Heart left ventricle (tissue), 16 donors: ENCODE measurements at regions not wholly inside any gene's neighbourhood (a gene's known extent, or its start where the extent isn't known, plus 50 kb on each side); places are given as distances from the start of the nearest gene placed in this dataset.

Source experiments
- ATAC-seq, 4 donors: fragments of 200-7000 bp; cut with Tn5 transposase; one replicate each; pipeline ENCODE4 v1.9.1; 2020 to 2022; ENCODE audit warnings: moderate library complexity in 4 of 4, mild to moderate bottlenecking in 3 of 4, moderate number of reproducible peaks in 1 of 4
- DNase-seq, 5 donors: peaks; one replicate each; pipeline ENCODE4 v3.0.0-alpha.2; 2020
- H3K27ac ChIP-seq, 12 donors: fragments of 200-600 bp; sonication (generic) in 4 of 12; one replicate each; pipeline versions ENCODE4 v1.5.0 to v1.8.0; 2016 to 2022; ENCODE audit warnings: mild to moderate bottlenecking in 2 of 12
- H3K27me3 ChIP-seq, 9 donors: fragments of 200-600 bp; sonication (generic) in 2 of 9; one replicate each; pipeline versions ENCODE4 v1.5.1 to v1.8.0; 2016 to 2022; ENCODE audit warnings: mild to moderate bottlenecking in 3 of 9
- H3K36me3 ChIP-seq, 9 donors: fragments of 200-600 bp; sonication (generic) in 2 of 9; one replicate each; pipeline versions ENCODE4 v1.5.0 to v1.8.0; 2018 to 2022; ENCODE audit warnings: mild to moderate bottlenecking in 2 of 9
- H3K4me1 ChIP-seq, 12 donors: fragments of 200-600 bp; sonication (generic) in 4 of 12; one replicate each; pipeline versions ENCODE4 v1.5.0 to v1.8.0; 2016 to 2022; ENCODE audit warnings: mild to moderate bottlenecking in 3 of 12
- H3K4me3 ChIP-seq, 12 donors: fragments of 200-600 bp; sonication (generic) in 4 of 12; one replicate each; pipeline versions ENCODE4 v1.5.0 to v1.8.0; 2017 to 2022; ENCODE audit warnings: mild to moderate bottlenecking in 9 of 12, moderate library complexity in 4 of 12
- H3K9me3 ChIP-seq, 12 donors: fragments of 200-600 bp; sonication (generic) in 4 of 12; one replicate each; pipeline versions ENCODE4 v1.5.0 to v1.8.0; 2016 to 2022; ENCODE audit warnings: mild to moderate bottlenecking in 1 of 12
- CTCF ChIP-seq, 12 donors: fragments of 200-600 bp; sonication (generic) in 4 of 12; IDR thresholded peaks; one replicate each; pipeline versions ENCODE4 v1.5.0 to v1.8.0; 2018 to 2022; ENCODE audit warnings: antibody characterized with exemption in 12 of 12, mild to moderate bottlenecking in 5 of 12
- POLR2A ChIP-seq, 2 donors: fragments of 450-650 bp; IDR thresholded peaks; one replicate each; pipeline ENCODE4 v1.6.1; 2017; ENCODE audit warnings: antibody characterized with exemption in 2 of 2, mild to moderate bottlenecking in 2 of 2, moderate library complexity in 2 of 2
- WGBS, 4 donors: extraction: QIAGEN DNeasy Blood & Tissue Kit in 2 of 4; methylation state at CpG; one replicate each; pipeline versions ENCODE4 v1.1.5 to v1.1.7; 2013 to 2018; 5-methylcytosine and 5-hydroxymethylcytosine counted together
- intact Hi-C, 10 donors: fragments of 100-400 bp; cut with DNase I; formaldehyde crosslinking; loops; one replicate each; pipeline versions ENCODE4 v1.11.1 to v1.14.2; 2022
- donor health status: ischemic (EF 13 %, LVEDD 7.1; RV severe dilation, severe dysfunction).
- donor health status: healthy with polysubstance abuse.
- donor health status: DM: no; HTN: yes; CAD: no.
- donor health status: DM: no; HTN: no; CAD: no.
- donor health status: ischemic (EF 25% LVEDD 6.9; RV normal size, moderate dysfunction).
- donor health status: ischemic (EF 25% LVEDD 5.7; RV mildly dilated, moderate dysfunction).
- donor health status: healthy.
- donor health status: DM: yes; HTN: yes; CAD: no.
- donor health status: ischemic (EF 35%, LVEDD 5.7; RV mildly dilated, moderate dysfunction).
- donor health status: nonischemic (EF 11% LVEDD 7.7; RV severe dilation, severe dysfunction).
- donor health status: DM: yes; HTN: yes; CAD: no.
- donor health status: PGD.
- donor health status: ischemic (EF 29% LVEDD 5.4; RV normal size, mild dysfunction).
- donor health status: nonischemic (EF 23%, LVEDD 6.1; RV moderate dilation, normal function).

GRCh38 chr1:115400426-115400825 lies 62.4 kb upstream of the NGF start:
- Histone ChIP-seq H3K4me1 (peaks cover 0 to 17% (median 0%) of the 10 kb centered on the region in 12 donors), H3K36me3 (no peaks in the 10 kb centered on the region), H3K27ac (no peak overlapping the region), H3K27me3 (no peaks in the 10 kb centered on the region), H3K4me3 (no peak overlapping the region), H3K9me3 (no peaks in the 10 kb centered on the region)
- TF ChIP-seq POLR2A (IDR thresholded peaks at IDR 0.05) (no peak), CTCF (IDR thresholded peaks at IDR 0.05) (no peak)
- no peak for DNase-seq
- WGBS, 4 donors, result 73 to 91% (median 86%) methylated on average over 5 of the region's 5 CpGs
- ATAC-seq, result no peak
- intact Hi-C loops, result no loop called here

- H3K27ac ChIP-seq, result no peak overlapping the region
- H3K9me3 ChIP-seq, result no peaks in the 10 kb centered on the region
- DNase-seq (no peak), ATAC-seq (peak in 2 of 4 donors; percentile 32 to 46)
- H3K4me3 ChIP-seq, result no peak overlapping the region
- WGBS, 4 donors, result 48 to 62% (median 61%) methylated on average over 4 of the region's 4 CpGs
- H3K36me3 ChIP-seq, result no peaks in the 10 kb centered on the region
- TF ChIP-seq CTCF (IDR thresholded peaks at IDR 0.05) (no peak), POLR2A (IDR thresholded peaks at IDR 0.05) (no peak)
- no peaks in the 10 kb centered on the region for H3K27me3 ChIP-seq
- peaks cover 0 to 17% (median 0%) of the 10 kb centered on the region in 12 donors for H3K4me1 ChIP-seq
- intact Hi-C loops, result no loop called here
These were observed 60.7 kb upstream of the NGF start for GRCh38 chr1:115398745-115399144.
